IMR-90 (cell line): ENCODE measurements at regions not wholly inside any gene's neighbourhood (a gene's known extent, or its start where the extent isn't known, plus 50 kb on each side); places are given as distances from the start of the nearest gene placed in this dataset.

Experiments
- BHLHE40 ChIP-seq: fragments of 150-350 bp; IDR thresholded peaks from 2 replicates; pipeline ENCODE4 v1.6.1; 2016; ENCODE audit warnings: mild to moderate bottlenecking, low read depth, low read length
- MAZ ChIP-seq: IDR thresholded peaks from 2 replicates; pipeline ENCODE4 v1.6.1; 2012; ENCODE audit warnings: low read depth, mild to moderate bottlenecking, low read length, improper control_type of control experiment, moderate library complexity, borderline replicate concordance
- POLR2A ChIP-seq: IDR thresholded peaks from 2 replicates; pipeline ENCODE4 v1.6.1; 2012; ENCODE audit warnings: mild to moderate bottlenecking, low read depth, low read length
- RAD21 ChIP-seq: IDR thresholded peaks from 2 replicates; pipeline ENCODE4 v1.6.1; 2012; ENCODE audit warnings: low read length, improper control_type of control experiment
- RFX5 ChIP-seq: IDR thresholded peaks from 2 replicates; pipeline ENCODE4 v1.8.0; 2012; ENCODE audit warnings: low read depth, mild to moderate bottlenecking, low read length, moderate library complexity
- TF ChIP-seq, protein P1 (sequence below): conservative IDR thresholded peaks from 2 replicates; pipeline ENCODE4 v1.5.1; 2012; ENCODE audit warnings: mild to moderate bottlenecking, low read depth, low read length, improper control_type of control experiment

DNA sequence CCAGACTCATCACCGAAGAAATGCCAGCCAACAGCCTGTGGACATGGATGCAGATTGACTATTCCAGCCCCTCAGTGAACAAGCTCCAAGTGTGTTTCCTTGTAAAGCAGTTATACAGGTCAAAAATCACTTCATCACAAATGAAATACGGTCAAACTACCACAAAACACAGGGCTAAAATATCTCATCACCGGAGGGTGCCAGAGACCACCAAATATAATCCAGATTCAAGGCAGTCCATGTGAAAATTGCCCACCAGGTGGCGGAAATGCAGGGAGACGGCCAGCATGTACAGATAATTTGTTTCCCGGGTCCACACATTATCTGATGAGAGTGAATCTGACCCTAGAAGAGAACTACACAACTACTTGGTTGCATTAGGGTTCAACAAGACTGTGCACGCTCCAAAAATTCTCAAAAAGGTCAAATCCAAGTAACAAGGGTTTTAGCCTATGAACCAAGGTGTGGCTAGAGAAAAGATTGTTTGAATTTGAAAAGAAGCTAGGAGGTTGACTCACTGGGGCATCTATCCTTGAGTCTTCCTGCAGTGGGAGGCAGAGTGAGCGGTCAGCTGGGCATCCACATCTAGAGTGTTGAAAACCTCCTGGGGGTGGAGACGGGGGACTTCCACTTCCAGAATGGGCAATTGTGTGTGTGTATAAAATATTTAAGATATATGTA, 71.7 kb downstream of the IGLL5 start:
- TF ChIP-seq, protein P1, sequence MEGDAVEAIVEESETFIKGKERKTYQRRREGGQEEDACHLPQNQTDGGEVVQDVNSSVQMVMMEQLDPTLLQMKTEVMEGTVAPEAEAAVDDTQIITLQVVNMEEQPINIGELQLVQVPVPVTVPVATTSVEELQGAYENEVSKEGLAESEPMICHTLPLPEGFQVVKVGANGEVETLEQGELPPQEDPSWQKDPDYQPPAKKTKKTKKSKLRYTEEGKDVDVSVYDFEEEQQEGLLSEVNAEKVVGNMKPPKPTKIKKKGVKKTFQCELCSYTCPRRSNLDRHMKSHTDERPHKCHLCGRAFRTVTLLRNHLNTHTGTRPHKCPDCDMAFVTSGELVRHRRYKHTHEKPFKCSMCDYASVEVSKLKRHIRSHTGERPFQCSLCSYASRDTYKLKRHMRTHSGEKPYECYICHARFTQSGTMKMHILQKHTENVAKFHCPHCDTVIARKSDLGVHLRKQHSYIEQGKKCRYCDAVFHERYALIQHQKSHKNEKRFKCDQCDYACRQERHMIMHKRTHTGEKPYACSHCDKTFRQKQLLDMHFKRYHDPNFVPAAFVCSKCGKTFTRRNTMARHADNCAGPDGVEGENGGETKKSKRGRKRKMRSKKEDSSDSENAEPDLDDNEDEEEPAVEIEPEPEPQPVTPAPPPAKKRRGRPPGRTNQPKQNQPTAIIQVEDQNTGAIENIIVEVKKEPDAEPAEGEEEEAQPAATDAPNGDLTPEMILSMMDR: peak; percentile 99
- TF ChIP-seq POLR2A: no peak
- TF ChIP-seq BHLHE40: no peak
- TF ChIP-seq RFX5: no peak
- peak; percentile 91 for TF ChIP-seq RAD21
- no peak for TF ChIP-seq MAZ
